ENCODE measurements at regions not wholly inside any gene's neighbourhood (a gene's known extent, or its start where the extent isn't known, plus 50 kb on each side); places are given as distances from the start of the nearest gene placed in this dataset.

DNA sequence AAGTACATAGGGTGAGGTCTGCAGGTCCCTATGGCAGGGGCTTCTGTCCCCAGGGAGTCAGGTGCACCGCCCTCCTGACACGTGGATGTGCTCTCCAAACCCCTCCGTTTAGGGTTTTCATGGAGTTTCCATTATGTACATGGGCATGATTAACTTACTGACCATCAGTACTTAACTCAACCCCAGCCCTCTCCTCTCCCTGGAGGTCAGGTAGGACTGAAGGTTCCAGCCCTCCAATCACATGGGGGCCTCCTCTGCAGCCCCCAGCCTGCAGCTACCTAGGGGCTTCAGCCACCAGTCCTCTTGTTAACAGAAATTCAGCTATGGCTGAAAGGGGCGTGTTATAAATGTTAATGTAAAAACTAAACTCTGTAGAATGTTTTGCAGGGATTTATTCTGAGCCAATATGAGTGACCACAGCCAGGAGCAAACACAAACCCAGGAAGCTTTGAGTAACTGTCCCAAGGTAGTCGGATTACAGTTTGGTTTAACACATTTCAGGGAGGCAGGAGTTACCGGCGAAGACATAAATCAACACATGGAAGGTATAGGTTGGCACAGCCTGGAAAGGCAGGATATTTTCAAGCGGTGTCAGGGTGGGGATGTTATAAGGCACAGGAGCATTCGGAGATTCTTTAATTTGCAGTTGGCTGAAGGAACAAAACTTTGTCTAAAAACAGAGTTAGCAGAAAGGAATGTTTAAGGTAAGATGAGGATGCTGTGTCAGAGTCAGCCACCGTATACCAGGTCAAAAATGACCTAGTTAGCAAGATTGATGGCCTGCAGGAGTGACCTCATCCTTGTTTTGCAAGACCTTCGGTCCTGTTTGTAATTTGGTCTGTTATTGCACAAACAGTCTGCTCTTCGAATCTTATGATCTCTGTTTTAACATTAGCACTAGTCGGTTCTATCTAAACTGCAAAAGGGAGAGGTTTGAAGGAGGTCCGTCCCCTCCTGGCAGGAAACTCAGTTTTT is 75.2 kb downstream of the TNFAIP2 start:
- Mint-ChIP-seq H3K9me3 (peaks cover 2% of the 10 kb centered on the region), H3K36me3 (no peaks in the 10 kb centered on the region), H3K4me1 (no peaks in the 10 kb centered on the region), H3K27me3 (peaks cover 13% of the 10 kb centered on the region), H3K27ac (no peak overlapping the region), H3K4me3 (no peak overlapping the region)
- no peak for DNase-seq (ENCODE audit: low spot score in 2 of 2)
- no peak for ATAC-seq (ENCODE audit: low read depth)

DNA sequence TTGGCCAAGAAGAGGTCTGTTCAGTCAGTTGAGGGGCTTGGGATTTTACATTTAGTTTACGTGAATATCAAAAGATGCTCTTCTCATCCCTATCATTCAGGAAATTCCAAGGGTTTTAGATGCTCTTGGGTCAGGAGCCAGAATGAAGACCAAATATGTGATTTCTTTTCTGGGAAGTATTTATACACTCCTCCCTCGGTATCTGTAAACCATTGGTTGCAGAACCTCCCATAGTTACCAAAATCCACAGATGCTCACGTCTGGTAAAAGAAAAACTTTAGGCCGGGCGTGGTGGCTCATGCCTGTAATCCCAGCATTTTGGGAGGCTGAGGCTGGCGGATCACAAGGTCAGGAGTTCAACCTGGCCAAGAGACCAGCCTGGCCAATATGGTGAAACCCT is 75.9 kb downstream of the TNFAIP2 start:
- Mint-ChIP-seq H3K27me3 (peaks cover 15% of the 10 kb centered on the region), H3K36me3 (peaks cover 2% of the 10 kb centered on the region), H3K9me3 (peaks cover 7% of the 10 kb centered on the region), H3K4me3 (no peak overlapping the region), H3K27ac (no peak overlapping the region), H3K4me1 (no peaks in the 10 kb centered on the region)
- ATAC-seq (ENCODE audit: low read depth) (no peak), DNase-seq (ENCODE audit: low spot score in 2 of 2) (no peak)

DNA sequence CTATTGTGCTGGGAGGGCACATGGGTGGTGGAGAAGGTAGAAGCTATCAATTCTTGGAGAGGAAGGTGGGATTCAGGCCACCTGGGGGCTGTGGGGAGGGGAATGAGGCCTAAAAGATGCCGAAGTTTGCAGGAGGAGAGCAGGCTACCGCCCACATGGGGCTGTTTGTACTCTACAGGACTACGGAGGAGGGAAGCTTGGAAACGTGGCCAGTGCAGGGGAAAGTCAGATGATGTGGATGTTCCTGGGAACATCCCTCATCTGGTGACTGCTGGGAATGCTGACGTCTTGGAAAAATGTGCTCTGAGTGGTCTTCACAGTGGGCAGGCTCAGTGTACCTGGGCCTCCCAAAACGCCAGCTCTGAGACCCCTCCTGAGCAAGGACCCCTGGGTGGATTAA is 78.5 kb downstream of the TNFAIP2 start:
- H3K27me3 Mint-ChIP-seq: peaks cover 7% of the 10 kb centered on the region
- no peaks in the 10 kb centered on the region for H3K4me1 Mint-ChIP-seq
- ATAC-seq (ENCODE audit: low read depth) (no peak), DNase-seq (ENCODE audit: low spot score in 2 of 2) (no peak)
- H3K27ac Mint-ChIP-seq: no peak overlapping the region
- H3K36me3 Mint-ChIP-seq: peaks cover 5% of the 10 kb centered on the region
- no peak overlapping the region for H3K4me3 Mint-ChIP-seq
- peaks cover 8% of the 10 kb centered on the region for H3K9me3 Mint-ChIP-seq

DNA sequence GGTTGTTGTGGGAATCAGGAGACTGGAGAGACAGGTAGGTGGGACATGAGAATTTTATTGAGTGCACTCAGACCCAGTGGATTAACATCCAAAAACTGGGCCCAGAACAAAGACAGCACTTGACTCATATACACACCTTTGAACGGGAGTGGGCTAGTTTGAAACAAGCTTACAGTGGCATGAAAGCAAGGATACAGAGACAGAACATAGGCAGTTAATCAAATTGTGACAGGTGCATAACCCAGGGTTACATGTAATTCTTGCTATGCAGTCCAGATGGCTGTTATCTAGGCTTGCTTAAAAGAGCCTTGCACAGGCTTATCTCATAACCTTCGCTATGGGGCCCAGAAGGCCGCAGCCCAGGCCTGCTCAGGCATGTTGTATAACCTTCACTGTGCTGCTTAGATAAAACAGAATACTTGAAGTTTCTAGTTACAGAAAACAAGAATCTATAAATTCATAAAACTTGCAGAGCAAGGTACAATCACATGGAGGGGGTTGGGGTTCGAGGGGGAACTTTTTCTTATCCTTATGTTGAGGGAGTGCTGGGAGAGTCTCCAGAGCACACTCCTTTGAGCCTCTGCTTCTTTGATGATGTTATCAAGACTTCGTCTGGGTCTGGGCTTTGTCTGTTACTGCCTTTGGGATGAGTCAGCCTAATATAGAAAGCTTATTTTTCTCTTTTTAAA is 81.7 kb downstream of the TNFAIP2 start:
- H3K9me3 Mint-ChIP-seq: peaks cover 8% of the 10 kb centered on the region
- DNase-seq (ENCODE audit: low spot score in 2 of 2) (no peak), ATAC-seq (ENCODE audit: low read depth) (no peak)
- H3K27ac Mint-ChIP-seq: no peak overlapping the region
- peaks cover 7% of the 10 kb centered on the region for H3K27me3 Mint-ChIP-seq
- no peak overlapping the region for H3K4me3 Mint-ChIP-seq
- no peaks in the 10 kb centered on the region for H3K4me1 Mint-ChIP-seq
- H3K36me3 Mint-ChIP-seq: peaks cover 5% of the 10 kb centered on the region

DNA sequence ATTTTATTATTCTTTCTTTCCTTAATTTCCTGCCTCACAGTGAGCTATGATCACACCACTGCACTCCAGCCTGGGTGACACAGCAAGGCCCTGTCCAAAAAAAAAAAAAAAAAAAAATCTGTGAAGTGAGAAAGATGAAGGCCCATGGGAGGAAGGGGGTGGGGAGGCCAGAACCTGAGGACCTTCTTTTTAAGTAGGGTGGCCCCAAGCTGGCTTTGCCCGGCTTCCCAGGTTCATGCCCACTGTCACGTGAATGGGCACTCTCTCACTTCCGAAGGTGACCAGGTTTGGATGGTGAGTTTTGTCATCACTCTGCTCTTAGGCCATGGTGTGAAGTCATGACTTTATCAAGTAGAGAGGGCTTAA is 82.3 kb downstream of the TNFAIP2 start:
- Mint-ChIP-seq H3K36me3 (peaks cover 5% of the 10 kb centered on the region), H3K9me3 (peaks cover 8% of the 10 kb centered on the region), H3K27me3 (peaks cover 7% of the 10 kb centered on the region), H3K4me1 (no peaks in the 10 kb centered on the region), H3K4me3 (no peak overlapping the region), H3K27ac (no peak overlapping the region)
- ATAC-seq (ENCODE audit: low read depth): no peak
- DNase-seq (ENCODE audit: low spot score in 2 of 2): no peak

DNA sequence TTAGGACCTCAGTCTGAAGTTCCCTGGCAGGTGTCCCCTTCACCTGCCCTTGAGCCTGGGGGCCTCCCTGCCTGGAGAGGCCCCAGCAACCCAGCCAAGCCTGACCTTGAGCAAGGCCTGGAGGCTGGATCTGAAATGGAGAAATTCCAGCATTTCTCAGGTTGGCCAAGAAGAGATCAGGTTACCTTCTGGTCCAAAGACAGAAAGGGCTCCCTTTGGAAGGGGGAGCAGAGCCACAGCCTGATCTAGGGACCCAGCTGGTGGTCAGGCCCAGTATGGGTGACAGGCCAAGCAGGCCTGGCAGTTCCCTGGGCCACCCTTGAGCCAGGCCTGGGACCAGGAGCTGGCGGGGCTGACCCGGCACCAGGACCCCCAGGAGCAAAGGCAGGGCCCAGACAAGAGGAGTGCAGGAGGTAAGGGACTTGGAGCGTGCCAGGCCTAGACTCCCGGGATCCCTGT is 82.8 kb downstream of the TNFAIP2 start:
- H3K27me3 Mint-ChIP-seq: peaks cover 7% of the 10 kb centered on the region
- H3K9me3 Mint-ChIP-seq: peaks cover 6% of the 10 kb centered on the region
- H3K27ac Mint-ChIP-seq: no peak overlapping the region
- peaks cover 5% of the 10 kb centered on the region for H3K36me3 Mint-ChIP-seq
- DNase-seq (ENCODE audit: low spot score in 2 of 2): no peak
- H3K4me3 Mint-ChIP-seq: no peak overlapping the region
- no peaks in the 10 kb centered on the region for H3K4me1 Mint-ChIP-seq
- no peak for ATAC-seq (ENCODE audit: low read depth)

DNA sequence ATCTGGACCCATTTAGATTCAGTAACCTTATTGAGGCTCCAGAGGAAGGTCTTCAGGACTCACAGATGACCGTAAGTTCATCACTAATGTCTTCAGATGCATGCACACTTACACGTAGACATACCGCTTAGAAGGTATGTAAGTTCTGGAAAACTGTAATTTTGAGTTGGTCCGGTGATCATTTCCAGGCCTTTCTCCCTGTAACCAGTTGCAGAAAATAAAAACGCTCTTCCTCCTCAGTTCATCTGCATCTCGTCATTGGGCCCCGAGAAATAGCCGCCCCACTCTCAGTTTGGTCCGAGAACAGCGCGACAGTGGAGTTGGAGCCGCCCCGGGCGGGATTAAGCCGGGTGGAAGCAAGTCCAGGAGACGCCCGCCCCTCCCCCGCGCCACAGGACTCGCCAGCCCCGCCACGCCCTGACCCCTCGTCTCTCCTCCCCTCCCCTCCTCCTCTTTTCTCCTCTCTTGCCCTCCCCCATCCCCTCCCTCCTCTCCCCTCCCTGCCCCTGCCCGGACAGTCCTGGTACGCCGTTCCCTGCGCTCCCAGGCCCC is 83.7 kb downstream of the TNFAIP2 start:
- Mint-ChIP-seq H3K27me3 (peaks cover 4% of the 10 kb centered on the region), H3K4me1 (no peaks in the 10 kb centered on the region), H3K36me3 (peaks cover 5% of the 10 kb centered on the region), H3K27ac (no peak overlapping the region), H3K9me3 (peaks cover 6% of the 10 kb centered on the region), H3K4me3 (no peak overlapping the region)
- ATAC-seq (ENCODE audit: low read depth) (no peak), DNase-seq (ENCODE audit: low spot score in 2 of 2) (no peak)

DNA sequence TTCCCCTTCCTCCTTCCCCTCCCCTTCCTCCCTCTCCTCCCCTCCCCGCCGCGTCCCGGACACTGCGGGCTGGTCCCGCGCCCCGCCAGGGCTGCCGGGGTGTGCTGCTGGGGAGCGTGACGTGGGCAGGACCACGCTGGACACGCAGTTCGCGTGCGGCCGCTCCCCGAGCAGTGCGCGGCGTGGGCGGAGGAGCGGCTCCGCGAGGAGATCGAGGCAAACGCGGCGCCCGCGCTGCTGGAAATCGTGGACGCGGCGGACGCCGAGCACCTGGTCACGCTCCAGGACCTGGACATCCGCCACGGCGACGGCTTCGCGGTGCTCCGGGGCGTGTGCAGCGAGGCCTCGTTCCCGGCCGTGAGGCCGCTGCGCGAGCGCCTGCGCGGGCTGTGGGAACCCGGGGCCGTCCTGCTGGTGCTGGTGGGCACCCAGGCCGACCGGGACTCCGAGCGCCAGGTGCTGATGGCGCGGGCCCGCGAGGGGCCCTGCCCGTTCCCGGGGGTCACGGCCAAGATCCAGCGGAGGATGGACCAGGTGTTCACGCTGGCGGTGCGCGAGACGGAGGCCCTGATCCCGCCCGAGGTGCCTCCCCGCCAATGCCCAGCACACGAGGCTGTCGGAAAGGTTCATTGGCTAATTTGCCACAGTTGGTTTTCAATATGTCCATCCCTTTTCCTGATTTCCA is 84.3 kb downstream of the TNFAIP2 start:
- ATAC-seq (ENCODE audit: low read depth) (no peak), DNase-seq (ENCODE audit: low spot score in 2 of 2) (no peak)
- no peak overlapping the region for H3K27ac Mint-ChIP-seq
- H3K4me3 Mint-ChIP-seq: no peak overlapping the region
- peaks cover 6% of the 10 kb centered on the region for H3K9me3 Mint-ChIP-seq
- H3K4me1 Mint-ChIP-seq: no peaks in the 10 kb centered on the region
- peaks cover 8% of the 10 kb centered on the region for H3K27me3 Mint-ChIP-seq
- peaks cover 5% of the 10 kb centered on the region for H3K36me3 Mint-ChIP-seq

DNA sequence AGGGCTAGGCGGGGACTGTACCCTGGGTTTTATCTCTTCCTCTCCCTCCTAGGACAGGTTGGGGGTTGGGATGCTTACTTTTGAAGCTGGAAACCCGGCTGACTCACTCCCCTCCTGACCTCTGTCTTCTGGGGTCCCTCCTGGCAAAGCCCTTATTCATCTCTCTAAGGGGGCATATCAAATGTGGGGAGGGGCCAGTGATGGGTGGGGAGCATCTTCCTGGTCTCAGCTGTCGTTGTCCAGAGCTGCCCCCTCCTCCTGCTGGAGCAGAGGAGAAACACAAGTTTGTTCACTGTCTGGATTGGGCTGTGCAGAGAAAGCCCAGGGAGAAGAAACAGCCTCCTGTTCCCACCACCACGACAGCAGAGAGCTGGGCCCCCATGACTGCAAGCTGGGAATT is 85.8 kb downstream of the TNFAIP2 start:
- Mint-ChIP-seq H3K9me3 (peaks cover 1% of the 10 kb centered on the region), H3K4me1 (no peaks in the 10 kb centered on the region), H3K27me3 (peaks cover 11% of the 10 kb centered on the region), H3K27ac (no peak overlapping the region), H3K36me3 (peaks cover 4% of the 10 kb centered on the region), H3K4me3 (no peak overlapping the region)
- ATAC-seq (ENCODE audit: low read depth) (no peak), DNase-seq (ENCODE audit: low spot score in 2 of 2) (no peak)

DNA sequence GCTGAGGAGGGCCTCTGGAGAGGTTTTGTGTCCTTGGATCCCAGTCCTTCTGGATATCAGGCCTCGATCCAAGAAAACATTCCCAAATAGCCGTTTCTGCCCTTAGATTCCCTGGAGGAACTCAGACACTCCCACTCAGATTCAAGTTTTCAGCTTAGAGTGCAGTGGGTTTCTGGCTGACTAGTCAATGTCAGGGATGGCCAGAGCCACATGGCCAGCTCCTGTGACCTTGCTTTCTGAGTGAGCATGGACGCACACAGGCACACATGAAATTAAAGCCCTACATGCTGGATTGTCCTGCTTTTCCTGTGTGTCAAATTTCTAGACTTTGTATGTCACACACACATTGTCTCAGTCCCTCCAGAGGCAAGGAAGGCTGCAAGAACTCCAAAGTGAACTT is 86.2 kb downstream of the TNFAIP2 start:
- Mint-ChIP-seq H3K27me3 (peaks cover 12% of the 10 kb centered on the region), H3K36me3 (peaks cover 2% of the 10 kb centered on the region), H3K9me3 (no peaks in the 10 kb centered on the region), H3K27ac (no peak overlapping the region), H3K4me1 (no peaks in the 10 kb centered on the region), H3K4me3 (no peak overlapping the region)
- DNase-seq (ENCODE audit: low spot score in 2 of 2) (no peak), ATAC-seq (ENCODE audit: low read depth) (no peak)

DNA sequence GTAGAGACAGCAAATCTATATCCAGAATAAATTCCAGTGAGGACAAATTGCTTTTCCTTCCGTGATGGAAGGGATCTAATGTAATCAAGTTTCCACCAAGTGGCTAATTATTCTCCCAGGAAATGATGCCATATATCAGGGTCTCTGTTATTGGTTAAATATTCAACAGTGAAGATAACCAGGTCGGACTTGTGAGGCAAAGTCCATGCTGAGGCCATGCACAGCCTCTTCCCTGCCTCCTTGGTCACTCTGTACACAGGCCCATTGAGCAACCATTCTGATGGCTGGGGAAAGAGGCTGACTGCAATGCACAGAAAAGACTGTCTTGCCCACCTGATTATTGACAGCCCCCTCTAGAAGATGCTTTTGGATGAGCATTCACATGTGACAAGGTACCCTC is 90.1 kb downstream of the TNFAIP2 start:
- no peak overlapping the region for H3K4me3 Mint-ChIP-seq
- no peaks in the 10 kb centered on the region for H3K4me1 Mint-ChIP-seq
- H3K9me3 Mint-ChIP-seq: no peaks in the 10 kb centered on the region
- H3K27ac Mint-ChIP-seq: no peak overlapping the region
- peaks cover 15% of the 10 kb centered on the region for H3K27me3 Mint-ChIP-seq
- H3K36me3 Mint-ChIP-seq: no peaks in the 10 kb centered on the region
- DNase-seq (ENCODE audit: low spot score in 2 of 2): no peak
- ATAC-seq (ENCODE audit: low read depth): no peak

DNA sequence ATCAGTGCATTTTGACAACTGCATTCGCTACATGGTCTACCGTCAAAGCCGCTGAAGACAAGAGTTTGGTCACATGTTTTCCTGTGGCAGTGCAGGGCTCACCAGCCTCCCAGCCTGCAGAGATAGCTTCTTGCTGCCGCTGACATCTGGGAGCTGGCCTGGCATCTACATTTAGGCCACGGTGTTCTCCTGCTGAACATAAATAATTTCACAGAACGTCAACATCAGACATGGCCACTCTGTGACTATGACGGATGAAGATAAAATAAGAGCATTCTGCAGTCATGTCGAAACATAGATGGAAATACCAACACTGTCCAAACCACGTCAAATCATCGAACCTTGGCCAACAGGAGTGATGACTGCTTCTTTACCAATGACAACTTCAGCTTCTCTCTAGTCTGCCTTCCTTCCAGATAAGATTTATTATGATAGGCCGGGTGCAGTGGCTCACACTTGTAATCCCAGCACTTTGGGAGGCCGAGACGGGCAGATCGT is 91.2 kb downstream of the TNFAIP2 start:
- Mint-ChIP-seq H3K4me3 (no peak overlapping the region), H3K27ac (no peak overlapping the region), H3K27me3 (peaks cover 16% of the 10 kb centered on the region), H3K36me3 (no peaks in the 10 kb centered on the region), H3K9me3 (no peaks in the 10 kb centered on the region), H3K4me1 (no peaks in the 10 kb centered on the region)
- DNase-seq (ENCODE audit: low spot score in 2 of 2): no peak
- ATAC-seq (ENCODE audit: low read depth): no peak

DNA sequence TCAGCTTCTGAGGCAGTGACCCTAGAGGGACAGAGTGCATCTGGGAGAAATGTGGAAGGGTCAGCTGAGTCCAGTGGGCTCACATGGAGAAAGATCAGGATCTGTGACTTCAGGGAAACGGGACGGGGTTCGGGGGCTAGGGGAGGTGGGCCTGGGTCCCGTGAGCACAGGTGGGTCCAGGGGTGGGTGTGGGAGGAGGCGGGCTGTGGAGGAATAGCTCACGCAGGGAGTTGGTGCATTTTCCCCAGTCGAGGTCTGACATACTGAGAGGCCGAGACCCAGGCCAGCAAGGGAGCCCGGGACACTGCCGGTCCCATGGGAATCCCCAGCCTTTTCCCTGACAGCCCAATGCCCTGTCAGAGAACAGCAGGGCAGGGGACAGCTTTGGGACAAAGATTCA is 93.1 kb downstream of the TNFAIP2 start:
- DNase-seq (ENCODE audit: low spot score in 2 of 2) (no peak), ATAC-seq (ENCODE audit: low read depth) (no peak)
- Mint-ChIP-seq H3K27me3 (peaks cover 17% of the 10 kb centered on the region), H3K36me3 (no peaks in the 10 kb centered on the region), H3K4me3 (no peak overlapping the region), H3K9me3 (no peaks in the 10 kb centered on the region), H3K27ac (no peak overlapping the region), H3K4me1 (no peaks in the 10 kb centered on the region)

DNA sequence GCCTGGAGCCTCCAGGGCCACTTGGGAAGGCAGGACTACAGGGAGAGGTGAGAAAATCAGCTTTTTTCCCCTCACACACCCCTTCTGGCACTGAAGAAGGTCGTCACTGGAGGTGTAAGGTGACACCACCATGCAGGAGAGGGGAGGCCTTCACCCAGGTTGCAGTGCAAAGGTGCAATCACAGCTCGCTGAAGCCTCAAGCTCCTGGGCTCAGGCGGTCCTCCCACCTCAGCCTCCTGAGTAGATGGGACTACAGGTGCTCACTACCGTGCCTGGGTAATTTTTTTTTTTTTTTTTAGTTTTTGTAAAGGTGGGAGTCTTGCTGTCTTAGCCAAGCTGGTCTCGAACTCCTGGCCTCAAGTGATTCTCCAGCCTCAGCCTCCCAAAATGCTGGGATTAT is 93.6 kb downstream of the TNFAIP2 start:
- Mint-ChIP-seq H3K27me3 (peaks cover 17% of the 10 kb centered on the region), H3K9me3 (no peaks in the 10 kb centered on the region), H3K4me1 (no peaks in the 10 kb centered on the region), H3K36me3 (no peaks in the 10 kb centered on the region), H3K4me3 (no peak overlapping the region), H3K27ac (no peak overlapping the region)
- ATAC-seq (ENCODE audit: low read depth) (no peak), DNase-seq (ENCODE audit: low spot score in 2 of 2) (no peak)
